Endothelial cell of umbilical vein (primary cell): ENCODE measurements at regions not wholly inside any gene's neighbourhood (a gene's known extent, or its start where the extent isn't known, plus 50 kb on each side); places are given as distances from the start of the nearest gene placed in this dataset.

Experiments
- BruUV-seq: library from RNA; stranded (reverse); fragments of 400-500 nt; replicated peaks from 2 replicates; lab custom pipeline; 2021; lab: Mats Ljungman, UMichigan
- CTCF ChIA-PET: fragments of 300-600, 350-600 bp; sonication (Branson Sonifier 250); formaldehyde crosslinking; loops from one replicate; lab custom pipeline; 2021; ENCODE audit warnings: antibody characterized with exemption, inconsistent platforms; lab: Charles Lee
- POLR2A ChIA-PET: fragments of 300-600, 350-600 bp; sonication (Branson Sonifier 250); formaldehyde crosslinking; loops from one replicate; lab custom pipeline; 2021; ENCODE audit warnings: antibody characterized with exemption, inconsistent platforms; lab: Charles Lee
- DNase-seq: peaks from one replicate; pipeline ENCODE4 v3.0.0-alpha.2; 2011; ENCODE audit warnings: low read depth, low spot score
- FAIRE-seq: peaks from 2 replicates; lab custom pipeline; 2011; peaks lifted over from hg19 to GRCh38; lab: Jason Lieb, UNC
- H2AFZ ChIP-seq: 2 replicates; pipeline ENCODE4 v1.6.0; 2012; ENCODE audit warnings: low read depth, low read length, control low read depth, inconsistent platforms
- H3K27ac ChIP-seq: 2 replicates; pipeline ENCODE4 v1.5.1; 2011; ENCODE audit warnings: low read depth, mild to moderate bottlenecking, control low read depth, low read length, moderate library complexity; ENCODE audit not compliant: insufficient read depth
- H3K27me3 ChIP-seq, 2 experiments: 2 replicates each; pipeline versions ENCODE4 v1.6.0 to v1.6.1; 2011; ENCODE audit warnings: low read length in 2 of 2, mixed read lengths in 1 of 2; ENCODE audit not compliant: control insufficient read depth in 2 of 2, insufficient read depth in 2 of 2
- H3K36me3 ChIP-seq, 2 experiments: 2 replicates in 1 of 2; 3 replicates in 1 of 2; pipeline ENCODE4 v1.5.1; 2011; ENCODE audit warnings: low read length in 2 of 2, mild to moderate bottlenecking in 1 of 2, moderate library complexity in 1 of 2; ENCODE audit not compliant: control insufficient read depth in 2 of 2, insufficient read depth in 2 of 2; ENCODE audit errors: extremely low read depth in 1 of 2
- H3K4me1 ChIP-seq: 3 replicates; pipeline ENCODE4 v1.5.1; 2011; ENCODE audit warnings: mild to moderate bottlenecking, low read length; ENCODE audit not compliant: control insufficient read depth, insufficient read depth; ENCODE audit errors: extremely low read depth
- H3K4me2 ChIP-seq: 2 replicates; pipeline ENCODE4 v1.6.1; 2011; ENCODE audit warnings: low read length, control low read depth, mixed read lengths; ENCODE audit not compliant: insufficient read depth
- H3K4me3 ChIP-seq, 3 experiments: fragments of 200-600 bp in 1 of 3; sonication (generic), shearing (Covaris generic) in 1 of 3; replicated peaks in 1 of 3; 2 replicates each; pipeline ENCODE4 v1.5.1; 2011 to 2016; ENCODE audit warnings: control low read depth in 3 of 3, low read length in 3 of 3, mild to moderate bottlenecking in 2 of 3, inconsistent platforms in 1 of 3, low read depth in 1 of 3, moderate library complexity in 1 of 3; ENCODE audit not compliant: insufficient read depth in 1 of 3
- H3K79me2 ChIP-seq: 2 replicates; pipeline ENCODE4 v1.6.0; 2012; ENCODE audit warnings: low read length, inconsistent platforms; ENCODE audit not compliant: control insufficient read depth, insufficient read depth
- H3K9ac ChIP-seq: replicated peaks from 2 replicates; pipeline ENCODE3; 2011; ENCODE audit warnings: low read length, control low read depth; ENCODE audit not compliant: insufficient read depth; ENCODE audit errors: extremely low read depth
- H3K9me1 ChIP-seq: replicated peaks from 3 replicates; pipeline ENCODE4 v1.6.0; 2011; ENCODE audit warnings: mild to moderate bottlenecking, low read length; ENCODE audit not compliant: control insufficient read depth, insufficient read depth; ENCODE audit errors: extremely low read depth
- H3K9me3 ChIP-seq: replicated peaks from 2 replicates; pipeline ENCODE4 v1.5.1; 2012; ENCODE audit warnings: low read length, inconsistent platforms; ENCODE audit not compliant: control insufficient read depth, insufficient read depth
- H4K20me1 ChIP-seq: replicated peaks from 2 replicates; pipeline ENCODE3; 2011; ENCODE audit warnings: mild to moderate bottlenecking, low read length; ENCODE audit not compliant: control insufficient read depth, insufficient read depth; ENCODE audit errors: extremely low read depth
- CTCF ChIP-seq, 2 donors: IDR thresholded peaks; 1 replicate in 1 of 2; 2 replicates in 1 of 2; pipeline ENCODE4 v1.5.1; 2011; ENCODE audit warnings: low read length in 2 of 2, mild to moderate bottlenecking in 2 of 2, moderate library complexity in 2 of 2, control low read depth in 1 of 2, inconsistent platforms in 1 of 2, low read depth in 1 of 2; ENCODE audit not compliant: insufficient read depth in 1 of 2; ENCODE audit errors: extremely low read depth in 1 of 2
- EZH2 ChIP-seq: IDR thresholded peaks from 2 replicates; pipeline ENCODE4 v1.6.1; 2012; ENCODE audit warnings: borderline replicate concordance, low read depth, mild to moderate bottlenecking, moderate library complexity, low read length, inconsistent platforms; ENCODE audit not compliant: severe bottlenecking
- FOS ChIP-seq: IDR thresholded peaks from 2 replicates; pipeline ENCODE4 v1.6.1; 2011; ENCODE audit warnings: mild to moderate bottlenecking, low read length, moderate library complexity, borderline replicate concordance; ENCODE audit not compliant: insufficient read depth
- GATA2 ChIP-seq: IDR thresholded peaks from 2 replicates; pipeline ENCODE4 v1.7.0; 2011; ENCODE audit warnings: low read depth, mild to moderate bottlenecking, moderate library complexity, mixed read lengths, low read length; ENCODE audit not compliant: insufficient read length, insufficient read depth
- JUN ChIP-seq: IDR thresholded peaks from 2 replicates; pipeline ENCODE4 v1.6.1; 2011; ENCODE audit warnings: borderline replicate concordance, low read depth; ENCODE audit not compliant: insufficient read length, insufficient read depth
- MAX ChIP-seq: IDR thresholded peaks from 2 replicates; pipeline ENCODE4 v1.6.1; 2011; ENCODE audit not compliant: insufficient read depth, insufficient read length
- MYC ChIP-seq: IDR thresholded peaks from one replicate; pipeline ENCODE4 v1.6.1; 2011; ENCODE audit warnings: mild to moderate bottlenecking, low read depth, low read length
- POLR2A ChIP-seq: IDR thresholded peaks from 2 replicates; pipeline ENCODE4 v1.6.1; 2012; ENCODE audit warnings: low read depth, mild to moderate bottlenecking, control low read depth, low read length
- POLR2AphosphoS5 ChIP-seq: IDR thresholded peaks from 2 replicates; pipeline ENCODE4 v1.6.1; 2012; ENCODE audit warnings: low read depth, mild to moderate bottlenecking, control low read depth, low read length, moderate library complexity; ENCODE audit not compliant: insufficient read depth
- dilution Hi-C: fragments of 300-500 bp; cut with MboI; formaldehyde crosslinking; loops from one replicate; pipeline ENCODE4 v1.15.0; 2019; ENCODE audit warnings: low sequenced_read_pairs; ENCODE audit not compliant: extremely low pct_ligation_motif_present
- intact Hi-C: fragments of 100-400 bp; cut with micrococcal nuclease; formaldehyde crosslinking; loops from one replicate; pipeline ENCODE4 v1.10.0; 2022

GRCh38 chr6:95786802-95787201 is 209.5 kb downstream of the MANEA start:
- Histone ChIP-seq H3K79me2 (no peaks in the 10 kb centered on the region), H3K4me2 (no peak overlapping the region), H3K27ac (no peak overlapping the region), H3K36me3 (no peaks in the 10 kb centered on the region), H2AFZ (no peak overlapping the region), H3K9ac (no peak overlapping the region), H3K4me3 (no peak overlapping the region), H3K9me3 (no peaks in the 10 kb centered on the region), H3K9me1 (no peaks in the 10 kb centered on the region), H4K20me1 (no peaks in the 10 kb centered on the region), H3K4me1 (no peaks in the 10 kb centered on the region), H3K27me3 (no peaks in the 10 kb centered on the region)
- FAIRE-seq (no peak), DNase-seq (no peak)
- POLR2A ChIA-PET: no interaction called here
- CTCF ChIA-PET: no interaction called here
- dilution Hi-C loops (no loop called here), intact Hi-C loops (no loop called here)
- BruUV-seq: no TSS peak
- no peak for TF ChIP-seq EZH2
- no peak for TF ChIP-seq POLR2AphosphoS5
- no peak for TF ChIP-seq GATA2
- TF ChIP-seq CTCF (IDR thresholded peaks at IDR 0.05; ENCODE audit: extremely low read depth in 1 of 2, insufficient read depth in 1 of 2, low read depth in 1 of 2, low read length in 2 of 2): no peak
- no peak for TF ChIP-seq FOS
- no peak for TF ChIP-seq MAX
- TF ChIP-seq MYC: no peak
- TF ChIP-seq POLR2A: no peak
- no peak for TF ChIP-seq JUN
